A673 (cell line): ENCODE measurements at regions not wholly inside any gene's neighbourhood (a gene's known extent, or its start where the extent isn't known, plus 50 kb on each side); places are given as distances from the start of the nearest gene placed in this dataset.

Source experiments
- EZH2 ChIP-seq: fragments of 200-600 bp; sonication (generic); IDR thresholded peaks from 2 replicates; pipeline ENCODE4 v1.6.1; 2017; ENCODE audit warnings: borderline replicate concordance, low read depth, mild to moderate bottlenecking, mixed read lengths, antibody characterized with exemption, low read length; ENCODE audit not compliant: poor library complexity, severe bottlenecking
- TF ChIP-seq, protein P1 (sequence below): fragments of 300-800, 200-600 bp; sonication (generic); conservative IDR thresholded peaks from 2 replicates; pipeline ENCODE4 v1.5.1; 2017; ENCODE audit warnings: low read depth, mild to moderate bottlenecking, antibody characterized with exemption, low read length, moderate library complexity, mixed read lengths

DNA sequence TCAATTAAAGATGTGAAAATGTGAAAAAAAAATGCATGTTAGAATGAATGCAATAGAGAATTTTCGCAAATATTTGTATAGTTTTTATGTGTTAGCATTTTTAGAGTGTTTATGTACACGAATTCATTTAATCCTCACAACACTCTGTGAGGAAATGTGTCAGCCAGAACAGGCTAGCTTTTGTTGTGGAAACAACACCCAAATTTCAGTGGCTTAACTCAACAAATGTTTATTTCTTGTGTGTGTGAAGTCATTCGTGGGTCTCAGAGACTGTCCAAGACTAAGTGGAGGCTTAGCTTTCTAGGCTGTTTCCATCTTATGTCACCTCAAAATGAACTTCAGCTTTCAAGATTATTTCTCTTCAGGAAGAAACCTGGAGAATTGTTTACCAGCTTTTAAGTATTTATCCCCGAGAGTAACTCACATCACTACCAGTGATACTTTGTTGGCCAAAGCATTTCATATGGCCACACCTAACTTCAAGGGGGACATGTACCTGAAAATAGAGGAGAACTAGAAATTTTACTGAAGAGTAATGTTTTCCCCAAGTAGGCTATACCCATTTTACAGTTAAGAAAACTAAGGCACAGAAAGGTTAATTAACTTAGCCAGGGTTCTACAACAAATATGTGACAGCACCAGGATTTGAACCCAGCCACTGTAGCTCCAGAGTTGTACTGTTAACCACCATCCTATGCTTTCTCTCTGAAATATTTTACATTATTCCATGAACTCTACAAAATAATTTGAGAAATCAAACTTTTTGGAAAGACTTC lies 306.1 kb downstream of the QKI start:
- TF ChIP-seq, protein P1, sequence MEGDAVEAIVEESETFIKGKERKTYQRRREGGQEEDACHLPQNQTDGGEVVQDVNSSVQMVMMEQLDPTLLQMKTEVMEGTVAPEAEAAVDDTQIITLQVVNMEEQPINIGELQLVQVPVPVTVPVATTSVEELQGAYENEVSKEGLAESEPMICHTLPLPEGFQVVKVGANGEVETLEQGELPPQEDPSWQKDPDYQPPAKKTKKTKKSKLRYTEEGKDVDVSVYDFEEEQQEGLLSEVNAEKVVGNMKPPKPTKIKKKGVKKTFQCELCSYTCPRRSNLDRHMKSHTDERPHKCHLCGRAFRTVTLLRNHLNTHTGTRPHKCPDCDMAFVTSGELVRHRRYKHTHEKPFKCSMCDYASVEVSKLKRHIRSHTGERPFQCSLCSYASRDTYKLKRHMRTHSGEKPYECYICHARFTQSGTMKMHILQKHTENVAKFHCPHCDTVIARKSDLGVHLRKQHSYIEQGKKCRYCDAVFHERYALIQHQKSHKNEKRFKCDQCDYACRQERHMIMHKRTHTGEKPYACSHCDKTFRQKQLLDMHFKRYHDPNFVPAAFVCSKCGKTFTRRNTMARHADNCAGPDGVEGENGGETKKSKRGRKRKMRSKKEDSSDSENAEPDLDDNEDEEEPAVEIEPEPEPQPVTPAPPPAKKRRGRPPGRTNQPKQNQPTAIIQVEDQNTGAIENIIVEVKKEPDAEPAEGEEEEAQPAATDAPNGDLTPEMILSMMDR: no peak
- TF ChIP-seq EZH2: no peak
